SK-N-SH treated with all-trans-retinoic acid at 6 μM for 48 hours (cell line): ENCODE measurements at regions not wholly inside any gene's neighbourhood (a gene's known extent, or its start where the extent isn't known, plus 50 kb on each side); places are given as distances from the start of the nearest gene placed in this dataset.
"Not testable (repeated sequence)": the region's sequence is repeated elsewhere in the genome, so short reads cannot be mapped to it uniquely, and the experiment has no call there.

Experiments used
- ATAC-seq: fragments of 200-7000 bp; cut with Tn5 transposase; 3 replicates; pipeline ENCODE4 v1.9.1; 2020; ENCODE audit warnings: mild to moderate bottlenecking, moderate library complexity
- ESRRG ChIP-seq: fragments of 250-450 bp; sonication (Bioruptor Pico); IDR thresholded peaks from 2 replicates; pipeline ENCODE4 v1.6.1; 2021; ENCODE audit warnings: mild to moderate bottlenecking
- OSR1 ChIP-seq: fragments of 250-450 bp; sonication (Bioruptor Pico); IDR thresholded peaks from 2 replicates; pipeline ENCODE4 v1.8.0; 2022; ENCODE audit warnings: moderate library complexity, mild to moderate bottlenecking, inconsistent platforms
- RARB ChIP-seq: fragments of 250-450 bp; sonication (Bioruptor Pico); IDR thresholded peaks from 2 replicates; pipeline ENCODE4 v1.8.0; 2021; ENCODE audit warnings: mild to moderate bottlenecking, moderate library complexity
- TSHZ2 ChIP-seq: fragments of 250-450 bp; sonication (Bioruptor Pico); IDR thresholded peaks from 2 replicates; pipeline ENCODE4 v1.5.0; 2020; ENCODE audit warnings: mild to moderate bottlenecking, moderate library complexity
- ZNF70 ChIP-seq: fragments of 450-650 bp; formaldehyde crosslinking; IDR thresholded peaks from 2 replicates; pipeline ENCODE4 v1.5.0; 2020; ENCODE audit warnings: mild to moderate bottlenecking, moderate library complexity
- ZNF8 ChIP-seq: fragments of 450-650 bp; formaldehyde crosslinking; IDR thresholded peaks from 2 replicates; pipeline ENCODE4 v1.5.0; 2020; ENCODE audit warnings: mild to moderate bottlenecking, moderate library complexity
- TF ChIP-seq, protein P1 (sequence below): fragments of 250-450 bp; sonication (Bioruptor Pico); IDR thresholded peaks from 2 replicates; pipeline ENCODE4 v1.5.1; 2020; ENCODE audit warnings: low read depth, mild to moderate bottlenecking, moderate library complexity

- TF ChIP-seq RARB = no peak
- TF ChIP-seq ZNF8 = no peak
- TF ChIP-seq, protein P1, sequence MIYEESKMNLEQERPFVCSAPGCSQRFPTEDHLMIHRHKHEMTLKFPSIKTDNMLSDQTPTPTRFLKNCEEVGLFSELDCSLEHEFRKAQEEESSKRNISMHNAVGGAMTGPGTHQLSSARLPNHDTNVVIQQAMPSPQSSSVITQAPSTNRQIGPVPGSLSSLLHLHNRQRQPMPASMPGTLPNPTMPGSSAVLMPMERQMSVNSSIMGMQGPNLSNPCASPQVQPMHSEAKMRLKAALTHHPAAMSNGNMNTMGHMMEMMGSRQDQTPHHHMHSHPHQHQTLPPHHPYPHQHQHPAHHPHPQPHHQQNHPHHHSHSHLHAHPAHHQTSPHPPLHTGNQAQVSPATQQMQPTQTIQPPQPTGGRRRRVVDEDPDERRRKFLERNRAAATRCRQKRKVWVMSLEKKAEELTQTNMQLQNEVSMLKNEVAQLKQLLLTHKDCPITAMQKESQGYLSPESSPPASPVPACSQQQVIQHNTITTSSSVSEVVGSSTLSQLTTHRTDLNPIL (CRISPR knock-in tag) = no peak
- no peak for TF ChIP-seq OSR1 (CRISPR knock-in tag)
- no peak for TF ChIP-seq ZNF70 (CRISPR knock-in tag)
- TF ChIP-seq ESRRG = no peak
- no peak for TF ChIP-seq TSHZ2
- no peak for ATAC-seq
Measured at GRCh38 chr6:28841290-28841689, 82.5 kb downstream of the TRIM27 start.

GRCh38 chr6:28848756-28849155, 75.0 kb downstream of the TRIM27 start:
- ATAC-seq = not testable (repeated sequence)
